Upper lobe of left lung (tissue), 4 donors: ENCODE measurements at regions not wholly inside any gene's neighbourhood (a gene's known extent, or its start where the extent isn't known, plus 50 kb on each side); places are given as distances from the start of the nearest gene placed in this dataset.

ENCODE experiments used
- CTCF ChIP-seq, 6 experiments: fragments of 450-650 bp in 4 of 6; fragments of 200-600 bp in 2 of 6; sonication (generic) in 2 of 6; IDR thresholded peaks; one replicate each; pipeline ENCODE4 v1.5.1; 2016 to 2019; ENCODE audit warnings: antibody characterized with exemption in 6 of 6
- EP300 ChIP-seq, 4 donors: sonication (generic); formaldehyde crosslinking; IDR thresholded peaks; one replicate each; pipeline ENCODE4 v1.5.1; 2017; ENCODE audit warnings: antibody characterized with exemption in 4 of 4, control low read depth in 2 of 4
- POLR2A ChIP-seq, 4 donors: fragments of 450-650 bp; IDR thresholded peaks; one replicate each; pipeline ENCODE4 v1.5.1; 2016 to 2017; ENCODE audit warnings: antibody characterized with exemption in 4 of 4, mild to moderate bottlenecking in 2 of 4
- POLR2AphosphoS5 ChIP-seq, 2 donors: sonication (generic); formaldehyde crosslinking; IDR thresholded peaks; one replicate each; pipeline ENCODE4 v1.5.1; 2017; ENCODE audit warnings: antibody characterized with exemption in 2 of 2

- no peak for TF ChIP-seq CTCF (IDR thresholded peaks at IDR 0.05)
- TF ChIP-seq POLR2A (IDR thresholded peaks at IDR 0.05), result no peak
- TF ChIP-seq POLR2AphosphoS5 (IDR thresholded peaks at IDR 0.05), result no peak
- TF ChIP-seq EP300 (IDR thresholded peaks at IDR 0.05), result no peak
These were observed 53.2 kb upstream of the ADRA2C start for GRCh38 chr4:3712936-3713335.
